GM19238 (cell line): ENCODE measurements at regions not wholly inside any gene's neighbourhood (a gene's known extent, or its start where the extent isn't known, plus 50 kb on each side); places are given as distances from the start of the nearest gene placed in this dataset.

Experiments used
- DNase-seq: peaks from one replicate; pipeline ENCODE4 v3.0.0; 2011; ENCODE audit warnings: low spot score; ENCODE audit not compliant: insufficient read length

DNA sequence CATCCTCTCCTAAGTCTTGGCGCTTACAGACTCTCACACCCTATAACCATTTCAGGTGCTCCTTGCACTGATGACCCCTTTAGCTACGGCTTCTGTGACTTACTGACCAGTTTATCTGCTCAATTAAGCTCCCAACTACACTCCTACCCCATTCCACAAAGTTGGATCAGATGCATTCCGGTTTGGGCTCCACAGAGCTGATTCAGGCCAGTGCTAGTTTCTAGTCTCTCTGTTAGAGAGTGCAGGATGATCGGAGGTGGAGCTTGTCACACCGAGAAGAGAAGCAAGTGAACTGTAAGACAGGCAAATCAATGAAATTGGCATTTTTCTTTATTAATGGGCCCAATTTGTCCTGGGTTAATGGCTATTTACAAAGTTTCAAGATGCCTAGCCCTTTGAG, 436.8 kb upstream of the CADM1 start:
- DNase-seq, result no peak

DNA sequence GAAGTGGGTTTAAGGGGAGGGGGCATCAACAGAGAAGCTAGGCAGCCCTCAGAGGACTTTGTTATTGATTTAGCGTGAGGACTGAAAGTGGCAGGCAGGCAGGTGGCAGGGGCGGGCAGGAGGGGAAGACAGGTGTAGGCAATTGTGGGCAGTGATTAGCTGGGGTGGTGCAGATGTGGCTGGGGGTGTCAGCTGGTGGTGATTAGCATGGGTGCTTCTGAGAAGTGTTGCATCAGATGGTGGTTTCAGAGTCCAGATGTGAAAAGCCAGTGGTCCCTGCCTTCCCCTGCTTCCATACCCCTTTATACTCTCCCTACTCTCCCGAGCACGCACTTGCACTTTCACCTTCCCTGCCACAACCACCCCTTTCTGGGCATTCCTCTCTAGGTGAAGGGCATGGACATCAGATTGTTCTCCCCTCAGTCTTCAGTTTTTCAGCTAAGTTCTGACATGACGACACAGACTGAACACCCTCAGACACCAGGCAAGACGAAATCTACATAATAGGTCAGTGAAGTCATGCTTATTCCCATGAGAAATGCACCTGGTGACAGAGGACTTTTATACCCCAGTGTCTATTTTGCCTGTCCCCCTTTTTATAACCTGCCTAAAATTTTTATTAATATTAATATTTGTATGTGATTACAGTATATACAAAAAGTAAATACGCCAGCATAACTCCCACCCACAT, 435.7 kb upstream of the CADM1 start:
- DNase-seq, result no peak

GRCh38 chr11:115939104-115939730, 435.0 kb upstream of the CADM1 start:
- no peak for DNase-seq

DNA sequence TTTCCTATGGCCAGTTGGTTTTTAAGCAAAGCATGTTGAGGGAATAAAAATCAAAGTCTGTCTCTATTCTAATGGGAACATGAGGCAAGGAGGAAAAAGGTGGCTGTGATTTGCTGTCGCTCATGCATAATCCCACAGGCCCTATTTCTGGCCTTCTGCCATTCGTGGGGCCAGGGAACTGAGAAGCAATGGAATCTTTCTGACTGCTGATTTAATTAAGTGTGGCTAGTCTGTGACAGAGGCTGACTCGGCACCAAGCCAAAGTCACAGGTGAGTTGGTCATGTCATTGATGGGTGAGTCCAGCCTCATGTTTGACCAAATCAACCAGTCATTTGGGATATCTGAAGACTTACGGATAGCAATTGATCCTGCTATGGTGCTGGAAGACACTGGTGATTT, 429.3 kb upstream of the CADM1 start:
- no peak for DNase-seq

DNA sequence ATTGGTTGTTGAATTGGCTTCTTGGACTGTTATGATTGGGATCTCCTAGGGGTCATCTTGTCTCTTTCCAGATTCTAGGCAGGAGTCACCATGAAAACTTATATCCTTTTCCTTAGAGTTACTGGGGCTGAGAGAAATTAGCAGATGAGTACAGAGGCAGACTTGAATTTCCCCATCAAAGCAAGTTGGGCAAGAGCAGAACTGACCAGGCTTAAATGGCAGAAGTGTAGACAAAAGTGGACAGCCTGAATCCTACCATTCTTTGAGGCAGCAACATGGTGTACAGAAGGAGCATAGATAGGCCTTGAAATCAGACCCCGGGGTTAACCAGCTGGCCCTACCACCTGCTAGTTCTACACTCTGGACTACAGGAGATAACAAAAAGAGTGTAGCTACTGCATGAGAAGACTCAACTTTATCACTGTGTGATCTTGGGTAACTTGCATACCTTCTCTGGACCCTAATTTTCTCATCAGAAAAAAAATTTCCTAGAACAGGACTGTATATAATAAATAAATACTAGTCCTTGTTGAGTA, 427.4 kb upstream of the CADM1 start:
- DNase-seq, result no peak

- DNase-seq, result no peak
Measured at GRCh38 chr11:115930886-115931547, 426.8 kb upstream of the CADM1 start.

DNA sequence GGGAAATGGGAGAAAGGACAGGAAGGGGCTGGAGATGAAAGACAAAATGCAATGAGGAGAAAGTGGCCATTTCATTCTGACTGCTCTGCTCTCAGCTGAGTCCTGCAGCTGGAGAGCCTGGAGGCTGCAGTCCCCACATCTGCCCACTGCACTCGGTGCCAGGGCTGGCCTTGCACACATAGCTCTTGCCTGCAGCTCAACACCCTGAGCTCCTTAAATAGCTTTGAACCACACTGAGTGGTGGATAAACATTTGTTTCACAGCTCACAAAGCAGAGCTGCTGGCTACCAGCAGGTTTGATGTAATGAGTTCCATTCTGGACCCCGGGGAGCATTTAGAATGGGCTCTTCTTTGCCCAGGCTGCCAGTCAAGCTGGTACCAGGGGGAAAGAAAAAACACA, 426.1 kb upstream of the CADM1 start:
- no peak for DNase-seq

GRCh38 chr11:115929618-115930129, 425.5 kb upstream of the CADM1 start:
- no peak for DNase-seq

DNA sequence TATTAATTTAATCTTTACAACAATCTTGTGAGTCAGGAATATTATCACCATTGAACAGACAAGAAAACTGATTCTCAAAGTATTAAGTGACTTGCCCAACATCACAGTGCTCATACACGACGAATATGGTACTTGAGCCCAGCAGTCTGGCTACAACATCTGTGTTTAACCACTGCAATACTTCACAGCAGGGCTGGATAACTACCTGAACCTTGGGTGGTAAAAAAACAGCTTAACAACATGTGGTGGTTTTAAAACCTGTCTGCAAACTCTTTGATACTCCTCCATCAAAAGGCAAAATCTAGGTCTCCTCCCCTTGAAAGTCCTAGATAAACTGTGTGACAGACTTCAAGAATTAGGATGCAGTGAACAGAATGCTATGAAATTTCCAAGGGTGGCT, 424.6 kb upstream of the CADM1 start:
- no peak for DNase-seq

DNA sequence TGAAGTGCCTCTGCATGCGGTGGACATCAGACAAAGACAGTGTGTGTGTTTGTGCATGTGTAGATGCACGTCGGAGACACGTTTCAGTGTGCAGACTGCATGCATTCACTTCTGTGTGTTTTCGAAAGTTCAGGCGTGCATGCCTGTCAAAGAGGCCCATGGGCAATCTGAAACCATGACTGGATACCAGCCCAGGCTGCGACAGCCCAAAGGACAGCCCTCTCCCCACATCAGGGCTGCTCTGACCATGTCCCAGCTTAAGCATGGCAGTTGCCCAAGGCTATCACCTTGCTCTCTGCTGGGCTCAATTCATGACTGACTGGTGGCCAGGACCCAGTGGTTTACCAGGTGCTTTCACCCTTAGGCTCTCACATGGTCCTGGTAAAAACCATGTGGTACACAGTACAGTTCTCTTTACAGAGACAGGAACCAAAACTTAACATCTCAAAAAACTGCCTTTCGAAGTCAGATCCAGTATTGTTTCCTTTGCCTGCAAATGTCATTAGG, 423.7 kb upstream of the CADM1 start:
- no peak for DNase-seq

GRCh38 chr11:115926601-115927000, 422.4 kb upstream of the CADM1 start:
- DNase-seq, result no peak

- no peak for DNase-seq
Measured at GRCh38 chr11:115926138-115926537, 421.9 kb upstream of the CADM1 start.

GRCh38 chr11:115925568-115926090, 421.4 kb upstream of the CADM1 start:
- DNase-seq, result no peak

GRCh38 chr11:115924744-115925567, 420.7 kb upstream of the CADM1 start:
- no peak for DNase-seq

GRCh38 chr11:115922876-115923275, 418.7 kb upstream of the CADM1 start:
- no peak for DNase-seq

DNA sequence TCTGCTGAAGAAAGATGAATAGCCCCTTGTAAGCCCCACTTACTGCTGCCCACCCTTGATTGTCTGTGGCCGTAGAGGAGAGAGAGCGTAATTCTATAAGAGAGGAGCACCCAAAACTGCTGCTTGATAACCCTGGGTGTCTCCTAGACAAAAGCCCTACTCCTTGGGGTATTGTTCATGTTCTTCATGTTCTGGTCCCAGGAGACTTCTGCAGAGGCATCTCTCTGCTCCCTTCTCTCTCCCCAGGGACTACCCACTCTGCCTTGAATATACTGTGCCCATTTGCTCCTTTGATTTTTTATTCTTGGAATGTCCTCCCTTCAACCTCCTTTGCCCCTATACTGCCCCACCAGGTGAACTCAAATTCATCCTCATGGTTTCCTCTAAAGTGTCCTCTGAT, 417.8 kb upstream of the CADM1 start:
- no peak for DNase-seq

DNA sequence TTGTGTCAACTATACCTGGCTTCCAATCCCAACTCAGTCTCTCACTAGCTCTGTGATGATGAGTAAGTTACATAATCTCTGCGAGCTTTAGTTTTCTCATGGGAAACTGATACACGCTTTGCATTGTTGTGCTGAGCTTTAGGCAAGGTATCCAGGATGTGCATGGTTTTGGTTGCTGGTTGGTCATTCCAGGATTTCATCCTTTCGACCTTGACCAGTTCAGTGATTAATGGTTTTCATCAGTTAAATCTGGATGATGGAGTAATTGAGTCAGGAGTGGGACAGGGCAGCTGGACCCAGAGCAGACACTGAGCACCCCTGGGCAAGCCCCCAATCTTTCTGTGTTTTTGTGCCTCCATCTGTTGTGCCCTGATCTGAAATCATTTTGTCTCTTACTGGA, 417.3 kb upstream of the CADM1 start:
- DNase-seq, result no peak

DNA sequence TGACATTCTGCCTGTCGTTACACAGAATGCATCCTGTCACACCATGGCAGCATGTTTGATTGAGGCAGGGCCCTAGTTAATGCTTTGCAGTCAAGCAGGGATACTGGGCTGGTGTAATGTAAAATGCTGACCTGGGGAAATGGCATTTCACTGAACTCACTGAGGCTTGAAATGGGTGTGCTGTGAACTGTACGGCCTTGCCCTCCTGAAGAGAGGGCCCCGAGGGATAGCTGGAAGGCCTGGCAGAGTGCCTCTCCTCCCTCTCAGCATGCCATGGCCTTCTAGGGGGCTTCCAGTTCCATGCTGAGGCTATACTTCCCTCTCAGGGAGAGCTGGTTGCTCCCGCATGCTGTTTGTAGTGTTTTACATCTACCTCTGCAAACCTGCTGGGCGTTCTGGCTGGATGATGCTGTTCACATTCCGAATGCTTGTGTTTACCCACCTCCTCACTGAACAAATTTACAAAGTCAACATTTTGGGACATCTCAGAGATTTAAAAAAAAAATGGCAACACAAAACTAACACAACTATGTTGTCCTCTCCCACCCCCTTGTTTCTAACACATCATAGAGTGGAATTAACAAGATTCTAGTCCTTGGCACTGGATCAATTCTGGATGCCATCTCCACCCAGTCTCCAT, 416.7 kb upstream of the CADM1 start:
- DNase-seq, result no peak

DNA sequence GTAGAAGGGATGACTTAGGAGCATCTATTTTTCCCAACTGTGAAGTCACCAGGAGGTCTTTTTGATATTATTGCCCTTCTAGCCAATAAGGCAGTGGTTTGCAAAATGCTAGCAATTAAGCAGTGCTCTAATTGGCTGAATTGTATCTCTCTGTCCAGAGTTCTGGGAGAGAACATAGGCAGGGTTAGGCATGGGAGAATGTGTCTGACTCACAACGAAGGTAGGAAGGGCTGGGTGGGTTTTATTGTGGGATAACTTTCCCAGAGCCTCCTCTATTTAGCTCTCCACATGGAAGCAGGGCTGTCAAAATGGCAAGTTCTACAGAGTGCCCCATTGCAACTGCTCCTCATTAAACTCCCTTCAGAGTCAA, 415.9 kb upstream of the CADM1 start:
- no peak for DNase-seq

DNA sequence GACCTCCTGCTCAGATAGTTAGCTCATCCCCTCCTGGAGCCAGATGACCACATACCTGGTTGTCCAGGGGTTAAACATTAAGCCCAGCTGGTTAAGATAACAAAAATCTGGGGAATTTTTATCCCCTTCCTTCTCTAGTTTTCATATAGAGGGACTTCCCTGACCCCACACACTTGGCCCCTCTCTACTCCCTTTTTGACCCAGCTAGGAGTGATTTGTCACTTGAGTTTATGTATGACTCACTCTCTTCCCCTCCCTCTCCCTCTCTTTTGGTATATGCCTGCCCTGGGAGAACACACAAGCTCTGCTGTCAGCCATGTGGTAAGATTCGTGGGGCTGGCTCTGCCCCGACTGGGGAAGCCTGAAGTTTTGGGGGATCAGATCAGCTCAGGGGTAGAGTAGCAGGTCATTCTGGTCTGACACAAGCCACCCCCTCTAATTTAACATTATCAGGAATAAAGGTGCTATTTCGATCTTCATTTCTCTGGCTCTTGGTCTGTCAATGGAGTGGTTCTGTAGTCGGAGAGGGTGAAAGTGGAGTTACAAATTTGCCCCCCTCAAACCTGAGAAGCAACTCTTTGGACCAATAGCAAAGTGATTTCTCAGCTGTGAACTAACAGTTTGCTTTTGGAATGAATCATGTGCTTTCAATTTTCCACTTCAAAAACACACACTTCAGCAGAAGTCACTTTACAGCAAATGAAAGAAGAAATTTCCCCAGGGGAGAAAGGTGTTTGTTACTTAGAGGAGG, 415.3 kb upstream of the CADM1 start:
- DNase-seq, result no peak
